Activated T-helper 2 cell treated with anti-CD3 and anti-CD28 coated beads, Interferon-gamma antibody, Interleukin-2, Interleukin-4, amounts not matched to agents 10 μg/mL and 5 μg/mL and 100 μg/mL, durations not matched to agents 14 hours and 24 hours and 36 hours (primary cell): ENCODE measurements at regions not wholly inside any gene's neighbourhood (a gene's known extent, or its start where the extent isn't known, plus 50 kb on each side); places are given as distances from the start of the nearest gene placed in this dataset.
"Not testable (repeated sequence)": the region's sequence is repeated elsewhere in the genome, so short reads cannot be mapped to it uniquely, and the experiment has no call there.

ENCODE experiments used
- DNase-seq: peaks from one replicate; pipeline ENCODE4 v3.0.0; 2021; ENCODE audit warnings: low spot score
- H3K27ac Mint-ChIP-seq: one replicate; pipeline ENCODE4 v1.8.0; 2021; ENCODE audit warnings: mixed read lengths
- H3K27me3 Mint-ChIP-seq: one replicate; pipeline ENCODE4 v1.8.0; 2021; ENCODE audit warnings: low read depth, mixed read lengths
- H3K36me3 Mint-ChIP-seq: one replicate; pipeline ENCODE4 v1.8.0; 2021; ENCODE audit warnings: low read depth, mixed read lengths
- H3K4me1 Mint-ChIP-seq: one replicate; pipeline ENCODE4 v1.8.0; 2021; ENCODE audit warnings: low read depth, mixed read lengths
- H3K4me3 Mint-ChIP-seq: one replicate; pipeline ENCODE4 v1.8.0; 2021; ENCODE audit warnings: low read depth, mild to moderate bottlenecking, moderate library complexity, mixed read lengths
- H3K9me3 Mint-ChIP-seq: one replicate; pipeline ENCODE4 v1.8.0; 2021; ENCODE audit warnings: mixed read lengths
- intact Hi-C: fragments of 100-400 bp; cut with micrococcal nuclease; formaldehyde crosslinking; loops from one replicate; pipeline ENCODE4 v1.15.1; 2023

- peak; percentile 91 for DNase-seq
- intact Hi-C loops, H3K27me3 Mint-ChIP-seq, H3K9me3 Mint-ChIP-seq, H3K36me3 Mint-ChIP-seq: not testable (repeated sequence)
- Mint-ChIP-seq H3K27ac (peak overlapping the region; percentile 95), H3K4me3 (peak overlapping the region; percentile 99), H3K4me1 (peaks cover 21% of the 10 kb centered on the region)
These were observed 159.7 kb downstream of the KLRB1 start for GRCh38 chr12:9447791-9448614.

- H3K9me3 Mint-ChIP-seq, intact Hi-C loops, H3K27me3 Mint-ChIP-seq, H3K36me3 Mint-ChIP-seq: not testable (repeated sequence)
- peak overlapping the region; percentile 80 for H3K27ac Mint-ChIP-seq
- DNase-seq: peak; percentile 27
- H3K4me3 Mint-ChIP-seq: peak overlapping the region; percentile 99
- peaks cover 21% of the 10 kb centered on the region for H3K4me1 Mint-ChIP-seq
These were observed 160.6 kb downstream of the KLRB1 start for GRCh38 chr12:9446883-9447761.

GRCh38 chr12:9440428-9440827, 167.3 kb downstream of the KLRB1 start:
- DNase-seq, H3K27me3 Mint-ChIP-seq, intact Hi-C loops, H3K4me1 Mint-ChIP-seq, H3K9me3 Mint-ChIP-seq, H3K27ac Mint-ChIP-seq, H3K36me3 Mint-ChIP-seq, H3K4me3 Mint-ChIP-seq: not testable (repeated sequence)

GRCh38 chr12:9435682-9436081, 172.0 kb downstream of the KLRB1 start:
- H3K36me3 Mint-ChIP-seq, H3K9me3 Mint-ChIP-seq, H3K4me3 Mint-ChIP-seq, intact Hi-C loops, H3K27ac Mint-ChIP-seq, DNase-seq, H3K4me1 Mint-ChIP-seq, H3K27me3 Mint-ChIP-seq: not testable (repeated sequence)

- H3K4me3 Mint-ChIP-seq, H3K27me3 Mint-ChIP-seq, H3K4me1 Mint-ChIP-seq, DNase-seq, H3K27ac Mint-ChIP-seq, intact Hi-C loops, H3K9me3 Mint-ChIP-seq: not testable (repeated sequence)
- H3K36me3 Mint-ChIP-seq: peaks cover 12% of the 10 kb centered on the region
These were observed 177.3 kb downstream of the KLRB1 start for GRCh38 chr12:9430385-9430784.

- H3K9me3 Mint-ChIP-seq, H3K27me3 Mint-ChIP-seq, DNase-seq, H3K4me3 Mint-ChIP-seq, H3K27ac Mint-ChIP-seq, H3K4me1 Mint-ChIP-seq, intact Hi-C loops: not testable (repeated sequence)
- peaks cover 12% of the 10 kb centered on the region for H3K36me3 Mint-ChIP-seq
These were observed 178.9 kb downstream of the KLRB1 start for GRCh38 chr12:9428856-9429255.

GRCh38 chr12:9425429-9425828, 182.3 kb downstream of the KLRB1 start:
- DNase-seq, H3K9me3 Mint-ChIP-seq, H3K27ac Mint-ChIP-seq, H3K4me3 Mint-ChIP-seq, H3K4me1 Mint-ChIP-seq, H3K27me3 Mint-ChIP-seq, intact Hi-C loops: not testable (repeated sequence)
- peaks cover 12% of the 10 kb centered on the region for H3K36me3 Mint-ChIP-seq

- H3K4me1 Mint-ChIP-seq, H3K4me3 Mint-ChIP-seq, H3K27me3 Mint-ChIP-seq, DNase-seq, H3K9me3 Mint-ChIP-seq, H3K27ac Mint-ChIP-seq, intact Hi-C loops: not testable (repeated sequence)
- peaks cover 10% of the 10 kb centered on the region for H3K36me3 Mint-ChIP-seq
These were observed 183.5 kb downstream of the KLRB1 start for GRCh38 chr12:9424175-9424740.

- peaks cover 10% of the 10 kb centered on the region for H3K36me3 Mint-ChIP-seq
- DNase-seq, intact Hi-C loops, H3K4me1 Mint-ChIP-seq, H3K9me3 Mint-ChIP-seq, H3K27ac Mint-ChIP-seq, H3K27me3 Mint-ChIP-seq, H3K4me3 Mint-ChIP-seq: not testable (repeated sequence)
These were observed 185.0 kb downstream of the KLRB1 start for GRCh38 chr12:9422689-9423088.

- H3K4me1 Mint-ChIP-seq, H3K4me3 Mint-ChIP-seq, H3K9me3 Mint-ChIP-seq, intact Hi-C loops, H3K36me3 Mint-ChIP-seq, H3K27ac Mint-ChIP-seq, H3K27me3 Mint-ChIP-seq, DNase-seq: not testable (repeated sequence)
These were observed 186.1 kb downstream of the KLRB1 start for GRCh38 chr12:9421520-9422086.

- H3K9me3 Mint-ChIP-seq, DNase-seq, H3K27ac Mint-ChIP-seq, H3K4me1 Mint-ChIP-seq, intact Hi-C loops, H3K36me3 Mint-ChIP-seq, H3K4me3 Mint-ChIP-seq, H3K27me3 Mint-ChIP-seq: not testable (repeated sequence)
These were observed 186.7 kb downstream of the KLRB1 start for GRCh38 chr12:9420817-9421519.

GRCh38 chr12:9418669-9419041, 189.1 kb downstream of the KLRB1 start:
- DNase-seq, H3K4me3 Mint-ChIP-seq, H3K4me1 Mint-ChIP-seq, H3K36me3 Mint-ChIP-seq, H3K27ac Mint-ChIP-seq, intact Hi-C loops, H3K9me3 Mint-ChIP-seq, H3K27me3 Mint-ChIP-seq: not testable (repeated sequence)
